ENCODE measurements at regions not wholly inside any gene's neighbourhood (a gene's known extent, or its start where the extent isn't known, plus 50 kb on each side); places are given as distances from the start of the nearest gene placed in this dataset.
"Not testable (repeated sequence)": the region's sequence is repeated elsewhere in the genome, so short reads cannot be mapped to it uniquely, and the experiment has no call there.

- H3K4me3 ChIP-seq (ENCODE audit: control insufficient read depth, low read depth, low read length): no peak overlapping the region
- TF ChIP-seq CTCF (IDR thresholded peaks at IDR 0.05; ENCODE audit: control insufficient read depth, insufficient read depth, low read depth, low read length, missing control alignments): no peak
- DNase-seq (ENCODE audit: low read depth): no peak
Measured at GRCh38 chr3:110318108-110318507, 753.5 kb upstream of the NECTIN3 start.

- DNase-seq (ENCODE audit: low read depth): no peak
- H3K4me3 ChIP-seq (ENCODE audit: control insufficient read depth, low read depth, low read length): no peak overlapping the region
- TF ChIP-seq CTCF (IDR thresholded peaks at IDR 0.05; ENCODE audit: control insufficient read depth, insufficient read depth, low read depth, low read length, missing control alignments): no peak
Measured at GRCh38 chr3:110323349-110323748, 748.3 kb upstream of the NECTIN3 start.

- no peak for DNase-seq (ENCODE audit: low read depth)
- no peak overlapping the region for H3K4me3 ChIP-seq (ENCODE audit: control insufficient read depth, low read depth, low read length)
- TF ChIP-seq CTCF (IDR thresholded peaks at IDR 0.05; ENCODE audit: control insufficient read depth, insufficient read depth, low read depth, low read length, missing control alignments): no peak
Measured at GRCh38 chr3:110324171-110324705, 747.4 kb upstream of the NECTIN3 start.

- no peak for TF ChIP-seq CTCF (IDR thresholded peaks at IDR 0.05; ENCODE audit: control insufficient read depth, insufficient read depth, low read depth, low read length, missing control alignments)
- DNase-seq (ENCODE audit: low read depth): no peak
- H3K4me3 ChIP-seq (ENCODE audit: control insufficient read depth, low read depth, low read length): no peak overlapping the region
Measured at GRCh38 chr3:110327870-110328269, 743.7 kb upstream of the NECTIN3 start.

GRCh38 chr3:110331562-110331961 lies 740.1 kb upstream of the NECTIN3 start:
- not testable (repeated sequence) for H3K4me3 ChIP-seq (ENCODE audit: control insufficient read depth, low read depth, low read length); DNase-seq (ENCODE audit: low read depth)

- no peak for DNase-seq (ENCODE audit: low read depth)
- no peak overlapping the region for H3K4me3 ChIP-seq (ENCODE audit: control insufficient read depth, low read depth, low read length)
- no peak for TF ChIP-seq CTCF (IDR thresholded peaks at IDR 0.05; ENCODE audit: control insufficient read depth, insufficient read depth, low read depth, low read length, missing control alignments)
Measured at GRCh38 chr3:110332629-110333028, 739.0 kb upstream of the NECTIN3 start.

- no peak for DNase-seq (ENCODE audit: low read depth)
- no peak for TF ChIP-seq CTCF (IDR thresholded peaks at IDR 0.05; ENCODE audit: control insufficient read depth, insufficient read depth, low read depth, low read length, missing control alignments)
- H3K4me3 ChIP-seq (ENCODE audit: control insufficient read depth, low read depth, low read length): no peak overlapping the region
Measured at GRCh38 chr3:110341047-110341446, 730.6 kb upstream of the NECTIN3 start.
